ENCODE measurements at regions not wholly inside any gene's neighbourhood (a gene's known extent, or its start where the extent isn't known, plus 50 kb on each side); places are given as distances from the start of the nearest gene placed in this dataset.

DNA sequence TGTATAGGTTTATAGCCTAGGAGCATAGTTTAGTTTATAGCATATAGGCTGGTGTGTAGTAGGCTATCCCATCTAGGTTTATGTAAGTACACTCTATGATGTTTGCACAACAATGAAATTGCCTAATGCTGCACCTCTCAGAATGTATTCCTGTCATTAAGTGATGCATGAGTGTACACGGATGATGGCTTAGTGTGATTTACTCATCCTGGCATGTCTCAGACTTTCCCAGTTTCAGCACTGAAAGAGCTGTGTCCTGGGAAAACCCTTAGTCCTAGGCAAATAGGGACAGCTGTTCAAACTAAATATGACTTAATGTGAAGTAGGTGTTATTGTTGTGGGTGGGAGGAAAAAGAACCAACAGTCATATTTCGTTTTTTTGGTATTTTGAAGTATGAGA, 264.9 kb upstream of the MAGEB18 start:
- TF ChIP-seq, protein P1, sequence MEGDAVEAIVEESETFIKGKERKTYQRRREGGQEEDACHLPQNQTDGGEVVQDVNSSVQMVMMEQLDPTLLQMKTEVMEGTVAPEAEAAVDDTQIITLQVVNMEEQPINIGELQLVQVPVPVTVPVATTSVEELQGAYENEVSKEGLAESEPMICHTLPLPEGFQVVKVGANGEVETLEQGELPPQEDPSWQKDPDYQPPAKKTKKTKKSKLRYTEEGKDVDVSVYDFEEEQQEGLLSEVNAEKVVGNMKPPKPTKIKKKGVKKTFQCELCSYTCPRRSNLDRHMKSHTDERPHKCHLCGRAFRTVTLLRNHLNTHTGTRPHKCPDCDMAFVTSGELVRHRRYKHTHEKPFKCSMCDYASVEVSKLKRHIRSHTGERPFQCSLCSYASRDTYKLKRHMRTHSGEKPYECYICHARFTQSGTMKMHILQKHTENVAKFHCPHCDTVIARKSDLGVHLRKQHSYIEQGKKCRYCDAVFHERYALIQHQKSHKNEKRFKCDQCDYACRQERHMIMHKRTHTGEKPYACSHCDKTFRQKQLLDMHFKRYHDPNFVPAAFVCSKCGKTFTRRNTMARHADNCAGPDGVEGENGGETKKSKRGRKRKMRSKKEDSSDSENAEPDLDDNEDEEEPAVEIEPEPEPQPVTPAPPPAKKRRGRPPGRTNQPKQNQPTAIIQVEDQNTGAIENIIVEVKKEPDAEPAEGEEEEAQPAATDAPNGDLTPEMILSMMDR (conservative IDR thresholded peaks at IDR 0.05; ENCODE audit: low read depth, low read length), result no peak
- no peak for TF ChIP-seq EZH2 (IDR thresholded peaks at IDR 0.05; ENCODE audit: low read length, unreplicated experiment)
- TF ChIP-seq EZH2phosphoT487 (IDR thresholded peaks at IDR 0.05; ENCODE audit: borderline replicate concordance, low read length), result no peak
